GM18517 (cell line): ENCODE measurements at regions not wholly inside any gene's neighbourhood (a gene's known extent, or its start where the extent isn't known, plus 50 kb on each side); places are given as distances from the start of the nearest gene placed in this dataset.
"Not testable (repeated sequence)": the region's sequence is repeated elsewhere in the genome, so short reads cannot be mapped to it uniquely, and the experiment has no call there.

Source experiments
- ATAC-seq: cut with Tn5 transposase; IDR thresholded peaks from one replicate; pipeline ENCODE4 v1.9.1; 2021; ENCODE audit warnings: mild to moderate bottlenecking, moderate library complexity; ENCODE audit not compliant: unreplicated experiment

DNA sequence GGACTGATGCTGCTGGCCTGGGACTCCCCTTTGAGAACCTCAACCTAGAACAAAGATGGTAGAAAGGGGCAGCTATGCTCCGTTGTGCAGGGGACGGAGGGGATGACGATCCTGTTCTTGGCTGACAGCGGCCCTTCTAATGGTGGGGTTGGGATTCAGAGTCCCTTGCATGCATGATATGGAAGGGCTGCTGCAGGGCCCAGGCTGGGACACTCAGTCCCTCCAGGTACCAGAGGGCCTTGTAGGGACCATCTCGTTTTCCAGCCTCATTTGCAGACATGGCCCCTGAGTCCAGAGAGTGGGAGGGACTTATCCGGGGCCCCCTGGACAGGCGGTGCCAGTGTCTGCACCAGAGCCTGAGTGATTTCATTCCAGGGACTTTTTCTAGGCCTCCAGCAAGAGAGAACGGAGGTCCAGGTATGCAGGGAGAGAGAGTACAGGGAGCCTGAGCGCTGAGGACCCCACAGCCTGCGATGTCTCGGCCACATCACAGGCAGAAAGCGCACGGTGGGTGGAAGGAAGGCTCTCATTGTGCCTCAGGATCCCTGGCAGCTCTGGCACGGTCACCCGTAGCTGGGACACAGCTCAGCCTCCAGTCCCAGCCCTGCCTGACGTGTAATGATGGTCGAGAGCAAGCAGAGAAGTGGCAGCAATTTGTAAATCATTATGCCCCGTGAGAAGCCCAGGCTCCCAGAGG is 860.8 kb downstream of the TBC1D22A start:
- ATAC-seq, result no peak

DNA sequence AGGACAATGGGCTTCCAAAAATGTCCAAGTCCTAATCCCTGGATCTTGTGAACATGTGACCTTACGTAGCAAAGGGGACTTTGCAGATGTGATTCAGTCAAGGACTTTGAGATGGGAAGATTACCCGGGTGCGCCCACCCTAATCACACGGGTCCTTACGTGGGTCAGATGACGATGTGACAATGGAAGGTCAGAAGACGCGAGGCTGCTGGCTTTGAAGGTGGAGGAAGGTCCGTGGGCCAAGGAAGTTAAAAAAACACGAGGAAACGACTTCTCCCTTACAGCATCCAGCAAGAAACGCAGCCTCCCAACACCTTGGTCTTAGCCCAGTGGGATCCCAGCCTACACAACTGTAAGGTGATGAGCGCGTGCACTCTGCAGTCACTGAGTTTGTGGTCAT is 860.1 kb downstream of the TBC1D22A start:
- ATAC-seq, result no peak

DNA sequence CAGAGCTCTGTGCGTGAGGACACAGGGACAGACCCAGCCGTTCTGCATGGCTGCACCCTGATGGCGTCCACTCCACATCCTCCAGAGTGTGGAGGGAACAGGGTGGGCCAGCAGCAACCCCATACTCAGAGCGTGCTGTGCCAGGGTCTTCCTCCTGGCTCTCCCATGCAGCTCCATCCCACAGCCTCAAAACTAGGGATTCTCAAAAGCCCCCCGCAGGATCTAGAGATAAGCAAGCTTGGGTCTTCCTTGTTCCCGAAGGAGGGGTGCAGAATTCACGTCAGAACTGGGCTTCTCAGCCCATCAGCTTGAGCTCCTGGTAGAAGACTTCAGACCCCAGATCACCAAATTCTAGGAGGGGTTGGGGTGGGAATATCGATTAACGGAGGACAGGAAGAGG is 858.8 kb downstream of the TBC1D22A start:
- no peak for ATAC-seq

DNA sequence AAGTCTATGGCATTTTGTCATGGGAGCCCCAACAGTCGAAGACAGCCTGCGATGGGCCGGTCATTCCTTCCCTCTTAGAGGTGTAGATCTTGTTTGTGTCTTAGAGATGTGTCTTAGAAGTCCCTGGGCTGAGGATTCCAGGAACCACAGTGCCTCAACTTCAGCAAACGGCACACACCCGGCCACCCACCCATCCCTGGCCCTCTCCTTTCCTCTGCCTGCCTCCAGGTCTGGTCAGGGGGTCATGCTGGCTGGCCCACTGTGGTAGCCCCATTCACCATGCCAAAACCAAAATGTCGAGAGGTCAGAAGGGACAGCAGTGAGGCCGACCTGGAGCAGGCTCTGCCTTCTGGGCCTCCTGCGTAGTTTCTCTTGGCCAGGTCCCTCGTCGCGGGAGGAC is 857.9 kb downstream of the TBC1D22A start:
- ATAC-seq, result no peak

DNA sequence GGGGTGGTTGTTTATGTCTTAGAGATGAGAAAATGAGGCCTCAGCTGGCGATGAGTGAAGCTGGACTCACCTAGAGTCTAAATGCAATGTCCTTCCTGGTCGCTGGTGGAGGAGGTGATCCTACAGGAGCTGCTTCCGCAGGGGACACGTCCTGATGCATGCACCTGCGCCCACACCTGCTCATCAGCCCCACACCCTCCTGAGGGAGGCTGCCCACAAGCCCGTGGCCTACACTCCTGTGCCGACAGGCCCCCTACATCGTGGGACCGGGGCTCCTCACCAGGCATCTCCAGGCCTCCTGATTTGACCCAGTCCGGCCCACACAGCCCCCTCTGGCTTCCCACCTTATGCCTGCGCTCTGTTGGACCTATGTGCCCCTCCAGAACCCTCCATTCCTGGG is 857.2 kb downstream of the TBC1D22A start:
- ATAC-seq, result no peak

DNA sequence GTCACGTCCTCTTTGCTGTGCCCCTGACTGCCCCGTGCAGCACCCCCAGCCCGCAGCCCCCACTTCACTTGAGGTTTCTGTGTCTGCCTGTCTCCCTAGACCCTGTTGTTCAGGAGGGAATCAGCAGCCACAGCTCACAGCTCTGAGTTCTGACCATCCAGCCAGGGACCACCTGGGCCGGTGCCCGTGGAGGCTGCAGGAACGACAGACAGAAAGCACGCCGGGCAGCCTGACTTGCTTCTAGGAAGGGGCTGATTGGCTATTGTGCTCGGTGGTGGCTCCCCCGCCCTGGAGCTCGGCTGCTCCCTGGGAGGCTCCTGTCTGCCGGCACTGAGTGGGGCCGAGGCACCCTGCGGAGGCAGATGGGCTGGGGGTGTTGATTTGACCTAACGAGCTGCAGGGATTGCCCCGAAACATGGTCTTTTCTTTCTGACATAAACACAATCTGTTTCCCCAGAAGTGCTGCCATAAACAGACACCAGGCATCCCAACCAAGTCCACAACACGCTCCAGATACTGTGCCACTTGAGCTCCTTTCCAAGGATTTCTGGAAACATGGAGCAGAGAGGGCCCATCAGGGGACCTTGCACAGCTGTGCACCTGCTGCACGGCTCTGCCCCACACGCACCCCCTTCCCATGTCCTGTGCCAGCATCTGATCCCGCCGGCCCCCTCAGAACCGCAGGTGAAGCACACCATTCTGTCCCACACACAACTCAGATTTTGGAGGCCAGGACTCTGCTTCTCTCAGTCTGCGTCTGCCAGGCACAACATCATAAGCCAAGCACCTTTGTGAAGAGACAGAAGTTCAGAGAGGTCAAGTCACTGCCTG is 855.9 kb downstream of the TBC1D22A start:
- ATAC-seq, result no peak

DNA sequence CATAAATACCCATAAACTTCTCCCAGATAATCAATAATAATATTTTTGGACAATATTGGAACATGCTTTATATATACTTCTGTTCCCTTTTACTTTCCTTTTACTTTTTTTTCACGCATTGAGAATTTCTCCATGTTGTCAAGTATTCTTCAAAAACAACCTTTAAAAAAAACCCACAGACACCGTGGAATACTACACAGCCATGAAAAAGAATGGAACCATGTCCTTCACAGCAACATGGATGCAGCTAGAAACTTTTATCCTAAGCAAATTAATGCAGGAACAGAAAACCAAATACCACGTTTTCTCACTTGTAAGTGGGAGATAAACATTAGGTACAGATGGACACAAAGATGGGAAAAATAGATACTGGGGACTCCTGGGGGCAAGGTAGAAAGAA is 854.7 kb downstream of the TBC1D22A start:
- no peak for ATAC-seq

DNA sequence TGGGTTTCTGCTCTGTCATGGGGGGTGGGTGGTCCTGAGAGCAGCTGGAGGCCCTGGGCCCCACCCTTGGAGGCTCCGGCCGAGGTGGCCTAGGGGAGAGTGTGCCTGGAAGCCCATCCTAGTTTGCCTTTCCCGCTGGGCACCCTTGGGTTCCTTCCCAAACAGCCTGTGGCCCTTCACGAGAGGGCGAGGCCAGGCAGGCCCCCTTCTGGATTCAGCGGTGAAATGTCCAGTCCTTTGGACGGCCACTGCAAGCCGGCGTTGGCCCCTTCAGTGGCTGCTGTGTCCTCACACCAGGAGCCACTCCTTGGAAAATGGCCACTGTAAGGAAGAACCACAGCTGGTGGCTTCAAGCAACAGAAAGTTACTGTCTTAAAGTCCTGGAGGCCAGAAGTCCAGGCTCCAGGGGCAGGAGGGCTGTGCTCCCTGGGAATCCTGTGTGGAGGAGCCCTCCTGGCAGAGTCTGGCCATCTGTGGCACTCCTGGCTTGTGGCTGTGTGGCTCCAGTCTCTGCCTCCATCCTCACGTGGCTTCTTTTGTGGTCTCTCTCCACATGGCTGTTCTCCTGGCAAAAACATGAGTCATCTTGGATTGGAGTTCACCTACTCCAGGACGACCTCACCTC is 854.1 kb downstream of the TBC1D22A start:
- no peak for ATAC-seq

DNA sequence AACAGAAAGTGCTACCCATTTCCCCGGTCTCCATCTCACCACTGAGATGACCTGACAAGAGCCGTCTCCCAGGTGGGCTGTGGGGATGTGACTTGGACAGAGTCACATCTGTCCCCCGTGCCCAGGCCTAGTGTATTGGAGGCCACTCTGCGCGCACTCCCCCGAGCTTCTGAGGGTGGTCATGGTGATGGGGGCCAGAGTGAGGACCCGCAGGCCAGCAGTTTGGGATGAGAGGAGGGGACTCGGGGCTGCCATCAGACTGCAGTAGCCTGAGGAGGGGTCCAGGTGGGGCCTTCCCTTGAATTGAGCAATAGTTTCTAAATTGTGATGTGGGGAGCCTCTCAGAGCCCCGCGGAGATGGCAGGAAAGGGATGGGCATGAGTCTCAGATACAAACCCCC is 852.6 kb downstream of the TBC1D22A start:
- ATAC-seq, result no peak

DNA sequence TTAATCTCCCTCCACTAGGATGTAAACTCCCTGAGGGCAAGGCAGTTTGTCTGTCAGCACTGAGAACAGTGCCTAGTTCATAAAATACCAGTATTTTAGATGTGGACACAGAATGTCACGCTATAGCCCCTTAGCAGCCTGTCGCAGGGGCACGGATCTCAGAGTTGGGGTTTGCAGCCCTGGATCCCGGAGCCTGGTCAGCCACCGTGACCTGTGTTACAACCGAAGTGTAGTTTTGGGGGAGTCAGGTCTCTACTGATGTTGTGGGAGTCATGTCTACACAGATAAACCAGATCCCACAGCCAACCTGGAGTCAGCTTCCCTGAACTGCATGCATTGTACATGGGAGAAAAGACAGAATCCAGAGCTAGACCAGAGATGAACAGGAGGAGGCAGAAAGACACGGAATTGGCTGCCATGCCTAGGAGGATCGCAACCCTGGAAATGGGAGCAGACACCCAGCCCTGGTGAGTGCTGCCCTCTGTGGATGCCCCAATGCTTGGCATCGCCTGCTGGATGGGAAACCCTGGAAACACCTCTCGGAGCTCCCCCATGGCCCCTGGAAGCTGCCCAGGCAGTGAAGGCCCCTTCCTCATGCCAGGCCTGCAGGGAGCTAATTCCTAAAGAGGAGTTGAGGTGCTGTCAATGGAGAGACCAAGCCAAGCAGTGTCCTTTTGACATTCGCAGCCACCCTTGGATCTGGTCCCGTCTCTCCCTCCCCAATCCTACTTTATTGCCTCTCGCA is 851.3 kb downstream of the TBC1D22A start:
- ATAC-seq, result no peak

DNA sequence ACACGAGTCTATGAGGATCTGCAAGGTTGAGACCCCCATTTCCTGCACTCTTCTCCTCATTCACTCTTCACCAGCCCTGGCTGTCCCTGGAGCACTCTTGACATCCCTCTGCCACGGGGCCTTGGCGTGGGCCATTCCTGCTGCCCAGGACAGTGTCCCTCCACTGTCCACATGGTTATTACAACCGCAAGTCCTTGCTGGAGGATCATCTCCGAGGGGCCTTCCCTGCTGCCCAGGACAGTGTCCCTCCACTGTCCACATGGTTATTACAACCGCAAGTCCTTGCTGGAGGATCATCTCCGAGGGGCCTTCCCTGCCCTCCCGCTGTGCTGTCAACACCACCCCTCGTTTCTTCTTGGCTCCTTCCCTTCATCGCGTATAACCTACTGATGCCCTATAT is 850.7 kb downstream of the TBC1D22A start:
- ATAC-seq, result not testable (repeated sequence)

DNA sequence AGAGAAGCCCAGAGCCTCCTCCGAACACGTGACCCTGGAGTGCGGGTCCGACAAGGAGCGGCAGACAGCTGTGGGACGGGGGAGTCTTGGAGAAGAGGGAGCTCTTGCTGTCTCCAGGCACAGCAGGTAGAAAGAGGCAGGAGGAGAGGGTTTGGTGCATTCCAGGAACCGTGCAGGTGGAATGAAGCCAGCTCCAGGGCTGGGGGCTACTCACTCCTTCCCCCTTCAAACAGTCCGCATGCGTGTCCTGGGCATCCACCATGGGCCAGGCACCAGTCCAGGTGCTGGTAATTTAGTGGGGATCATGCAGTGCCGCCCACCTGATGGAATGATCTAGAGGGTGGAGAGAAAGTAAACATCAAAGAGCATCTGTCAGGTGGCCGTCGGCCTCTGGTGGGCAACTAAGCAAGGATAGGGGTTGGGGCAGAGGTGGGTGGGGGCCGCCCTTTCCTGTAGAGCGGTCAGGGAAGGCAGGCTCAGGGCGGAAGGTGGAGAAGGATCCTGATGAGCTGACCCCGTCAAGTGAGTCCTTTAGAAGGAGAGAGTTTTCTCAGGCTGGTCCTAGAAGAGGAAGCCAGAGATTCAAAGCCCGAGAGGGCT is 850.0 kb downstream of the TBC1D22A start:
- ATAC-seq, result no peak

DNA sequence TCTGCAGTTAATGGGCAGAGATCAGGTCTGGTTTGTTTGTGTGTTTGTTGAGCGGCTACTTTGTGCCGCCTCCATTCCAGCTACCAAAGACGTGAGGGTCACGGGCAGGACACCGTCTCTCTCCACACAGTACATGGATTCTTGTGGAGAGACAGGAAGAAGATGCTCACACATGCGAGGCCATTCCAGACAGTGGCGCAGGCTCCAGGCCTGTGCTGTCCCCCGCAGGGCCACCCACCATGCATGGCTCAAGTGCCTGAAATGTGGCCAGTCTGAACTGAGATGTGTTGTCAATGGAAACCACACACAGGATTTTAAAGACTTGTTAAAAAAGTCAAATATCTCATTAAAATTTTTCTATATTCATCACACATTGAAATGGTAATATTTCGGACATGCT is 848.3 kb downstream of the TBC1D22A start:
- no peak for ATAC-seq

DNA sequence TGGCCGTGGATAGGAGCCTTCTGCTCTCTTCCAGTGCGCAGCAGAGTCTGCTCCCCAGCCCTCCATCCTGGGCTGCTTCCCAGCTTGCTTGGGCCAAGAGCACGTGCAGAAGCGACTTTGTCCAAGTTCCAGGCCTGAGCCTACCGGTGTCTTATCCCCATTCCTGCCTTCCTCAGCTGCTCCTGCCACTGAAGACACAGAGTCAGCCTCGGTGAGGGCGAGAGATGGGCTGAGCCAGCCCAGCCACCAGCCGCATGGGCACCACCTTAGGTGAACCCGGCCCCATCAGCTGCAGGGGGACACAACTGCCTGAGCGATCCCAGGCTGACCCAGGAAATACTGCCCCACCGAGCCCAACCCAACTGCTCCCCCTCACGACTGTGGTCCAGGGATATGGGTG is 847.8 kb downstream of the TBC1D22A start:
- no peak for ATAC-seq

DNA sequence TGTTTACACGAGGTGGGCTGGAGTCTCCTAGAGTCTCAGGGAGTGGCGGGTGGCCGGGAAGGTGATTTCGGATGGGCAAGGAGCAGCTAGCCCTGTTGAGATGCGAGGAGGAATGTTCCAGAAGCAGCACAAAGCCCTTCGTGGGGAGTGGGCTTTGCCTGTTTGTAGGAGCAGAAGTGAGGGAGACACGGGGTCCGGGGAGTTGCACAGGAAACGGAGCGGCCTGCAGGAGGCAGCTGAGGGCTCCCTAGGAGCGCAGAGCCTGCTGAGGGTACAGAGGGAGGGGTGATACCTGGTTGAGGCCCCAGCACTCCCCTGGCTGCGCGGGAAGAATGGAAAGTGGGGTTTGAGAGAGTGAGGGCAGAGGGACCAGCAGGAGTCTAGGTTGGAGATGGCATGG is 847.2 kb downstream of the TBC1D22A start:
- ATAC-seq, result no peak

DNA sequence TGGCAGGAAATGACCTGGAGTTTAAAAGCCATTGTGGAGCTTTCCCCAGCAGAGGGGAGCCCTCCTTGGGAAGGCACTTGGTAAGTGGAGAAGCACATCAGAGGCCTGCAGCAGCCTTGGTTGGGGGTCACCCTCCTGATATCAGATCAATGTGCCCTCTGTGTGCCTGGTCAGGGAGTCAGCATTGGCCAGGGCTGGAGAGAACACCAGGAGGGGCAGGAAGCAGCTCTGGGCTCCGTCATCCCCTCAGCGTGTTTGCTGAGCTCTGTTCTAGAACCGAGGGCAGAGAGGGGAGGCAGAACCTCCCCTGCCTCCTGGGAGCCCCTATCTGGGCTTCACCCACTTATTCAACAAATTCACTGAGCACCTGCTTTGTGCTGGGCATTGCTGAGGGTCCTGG is 846.0 kb downstream of the TBC1D22A start:
- no peak for ATAC-seq

DNA sequence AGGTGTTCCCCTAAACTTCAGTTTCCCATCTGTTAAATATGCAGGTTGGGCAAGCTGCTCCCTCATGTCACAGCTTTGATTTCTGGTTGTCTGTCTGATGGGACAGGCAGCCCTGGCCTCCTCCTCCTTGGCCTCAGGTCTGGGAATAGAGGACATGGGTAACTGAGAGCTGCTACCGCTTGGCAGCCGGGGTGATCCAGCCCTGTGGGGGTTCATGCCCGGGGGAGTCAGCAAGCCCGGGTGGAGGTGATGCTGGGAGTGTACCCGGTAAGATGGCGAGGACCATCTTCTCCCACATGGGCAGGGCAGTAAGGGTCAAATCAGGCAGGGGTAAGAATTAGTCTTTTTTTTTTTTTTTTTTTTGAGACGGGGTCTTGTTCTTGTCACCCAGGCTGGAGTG is 845.0 kb downstream of the TBC1D22A start:
- no peak for ATAC-seq

DNA sequence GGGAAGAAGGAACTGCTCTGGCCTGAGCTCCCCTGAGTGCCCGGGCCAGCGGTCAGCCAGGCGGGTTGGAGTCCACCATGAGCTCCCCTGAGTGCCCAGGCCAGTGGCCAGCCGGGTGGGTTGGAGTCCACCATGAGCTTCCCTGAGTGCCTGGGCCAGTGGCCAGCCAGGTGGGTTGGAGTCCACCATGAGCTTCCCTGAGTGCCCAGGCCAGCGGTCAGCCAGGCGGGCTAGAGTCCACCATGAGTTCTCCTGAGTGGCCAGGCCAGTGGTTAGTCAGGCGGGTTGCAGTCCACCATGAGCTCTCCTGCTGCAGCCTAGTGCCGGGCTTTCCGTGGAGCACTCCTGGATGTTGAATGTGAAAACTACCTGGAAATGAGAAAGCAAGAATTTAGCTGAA is 844.0 kb downstream of the TBC1D22A start:
- no peak for ATAC-seq

DNA sequence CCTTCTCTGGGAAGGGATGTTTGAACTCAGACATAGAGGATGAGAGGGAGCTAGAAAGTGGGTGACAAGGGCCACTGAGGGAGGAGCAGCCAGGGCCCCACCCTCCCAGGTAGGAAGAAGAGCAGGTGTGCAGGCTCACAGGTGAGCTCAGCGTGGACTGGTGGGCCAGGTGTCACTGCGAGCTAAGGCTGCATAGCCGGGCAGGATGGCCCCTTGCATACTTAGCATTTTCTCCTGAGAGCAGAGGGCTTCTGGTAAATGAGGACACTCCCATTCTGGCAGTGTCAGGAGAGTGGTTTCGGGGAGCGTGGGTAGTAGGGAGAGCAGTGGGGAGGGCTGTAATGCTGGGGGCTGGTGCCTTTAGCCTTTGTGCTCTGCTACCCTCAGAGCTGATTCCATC is 843.4 kb downstream of the TBC1D22A start:
- ATAC-seq, result no peak

DNA sequence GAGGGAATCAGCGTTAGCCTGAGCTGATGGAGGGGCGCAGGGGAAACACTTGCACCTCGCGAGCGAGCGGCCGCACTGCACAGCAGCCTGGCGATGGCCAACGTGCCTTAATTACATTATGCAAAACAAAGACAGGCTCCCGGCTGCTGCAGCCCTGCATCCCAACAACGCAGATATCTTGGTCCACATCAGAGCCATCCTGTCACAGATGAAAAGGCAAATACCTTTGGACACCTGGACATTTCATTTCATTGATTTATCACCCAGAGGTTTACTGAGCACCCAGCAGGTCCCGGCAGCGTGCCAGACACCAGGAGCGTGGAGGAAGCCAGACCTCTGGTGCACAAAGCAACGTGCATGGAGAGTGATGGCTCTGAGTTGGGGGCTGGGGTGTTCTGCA is 843.0 kb downstream of the TBC1D22A start:
- ATAC-seq, result no peak

DNA sequence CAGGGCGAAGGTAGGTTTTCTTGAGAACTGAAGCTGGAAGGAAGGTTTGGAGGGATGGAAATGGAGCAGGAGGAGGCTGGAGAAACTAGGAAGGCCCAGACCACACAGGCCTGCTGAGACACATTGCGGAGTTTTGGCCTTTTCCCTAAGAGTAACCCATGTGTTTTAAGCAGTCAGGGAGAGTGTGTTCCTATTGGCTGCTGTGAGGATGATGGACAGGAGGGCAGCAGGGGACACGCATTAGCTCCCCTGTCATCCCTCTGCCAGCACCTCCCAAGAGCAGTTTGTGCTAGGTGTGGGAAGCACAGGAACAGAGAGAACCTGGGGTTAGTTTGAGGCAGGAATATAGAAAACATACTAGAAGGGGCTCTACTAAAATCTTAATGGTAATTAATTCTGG is 842.1 kb downstream of the TBC1D22A start:
- ATAC-seq, result no peak
